Epithelial cell of esophagus (primary cell): ENCODE measurements at regions not wholly inside any gene's neighbourhood (a gene's known extent, or its start where the extent isn't known, plus 50 kb on each side); places are given as distances from the start of the nearest gene placed in this dataset.

ENCODE experiments used
- DNase-seq: peaks from one replicate; pipeline ENCODE4 v3.0.0; 2010; ENCODE audit warnings: low read depth
- H3K4me3 ChIP-seq: 2 replicates; pipeline ENCODE4 v1.5.1; 2011; ENCODE audit warnings: mild to moderate bottlenecking, low read length, control low read depth
- TF ChIP-seq, protein P1 (sequence below): IDR thresholded peaks from 2 replicates; pipeline ENCODE4 v1.5.1; 2011; ENCODE audit warnings: low read depth, mild to moderate bottlenecking, low read length, control low read depth, inconsistent platforms; ENCODE audit not compliant: insufficient read depth; ENCODE audit errors: missing control alignments

DNA sequence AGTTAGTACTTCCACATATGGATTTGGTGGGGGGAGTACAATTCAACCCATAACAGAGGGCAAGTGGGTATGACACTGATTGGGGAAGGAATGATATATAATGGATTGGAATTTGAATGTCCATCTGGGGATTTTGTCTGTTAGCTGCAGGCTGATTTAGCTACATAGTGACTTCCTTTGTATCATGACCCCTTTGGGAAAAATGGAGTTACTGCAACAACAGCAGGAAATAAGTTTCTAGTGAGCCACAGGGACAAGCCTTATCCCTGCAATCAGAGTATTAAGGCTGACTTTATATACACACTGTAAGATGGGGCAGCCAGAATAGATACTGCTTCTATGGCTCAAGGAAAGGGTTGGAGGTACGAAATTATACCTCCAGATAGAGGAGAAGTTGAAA lies 404.4 kb upstream of the MEIS1 start:
- TF ChIP-seq, protein P1, sequence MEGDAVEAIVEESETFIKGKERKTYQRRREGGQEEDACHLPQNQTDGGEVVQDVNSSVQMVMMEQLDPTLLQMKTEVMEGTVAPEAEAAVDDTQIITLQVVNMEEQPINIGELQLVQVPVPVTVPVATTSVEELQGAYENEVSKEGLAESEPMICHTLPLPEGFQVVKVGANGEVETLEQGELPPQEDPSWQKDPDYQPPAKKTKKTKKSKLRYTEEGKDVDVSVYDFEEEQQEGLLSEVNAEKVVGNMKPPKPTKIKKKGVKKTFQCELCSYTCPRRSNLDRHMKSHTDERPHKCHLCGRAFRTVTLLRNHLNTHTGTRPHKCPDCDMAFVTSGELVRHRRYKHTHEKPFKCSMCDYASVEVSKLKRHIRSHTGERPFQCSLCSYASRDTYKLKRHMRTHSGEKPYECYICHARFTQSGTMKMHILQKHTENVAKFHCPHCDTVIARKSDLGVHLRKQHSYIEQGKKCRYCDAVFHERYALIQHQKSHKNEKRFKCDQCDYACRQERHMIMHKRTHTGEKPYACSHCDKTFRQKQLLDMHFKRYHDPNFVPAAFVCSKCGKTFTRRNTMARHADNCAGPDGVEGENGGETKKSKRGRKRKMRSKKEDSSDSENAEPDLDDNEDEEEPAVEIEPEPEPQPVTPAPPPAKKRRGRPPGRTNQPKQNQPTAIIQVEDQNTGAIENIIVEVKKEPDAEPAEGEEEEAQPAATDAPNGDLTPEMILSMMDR: peak; percentile 41
- peak; percentile 29 for DNase-seq
- H3K4me3 ChIP-seq: no peak overlapping the region

DNA sequence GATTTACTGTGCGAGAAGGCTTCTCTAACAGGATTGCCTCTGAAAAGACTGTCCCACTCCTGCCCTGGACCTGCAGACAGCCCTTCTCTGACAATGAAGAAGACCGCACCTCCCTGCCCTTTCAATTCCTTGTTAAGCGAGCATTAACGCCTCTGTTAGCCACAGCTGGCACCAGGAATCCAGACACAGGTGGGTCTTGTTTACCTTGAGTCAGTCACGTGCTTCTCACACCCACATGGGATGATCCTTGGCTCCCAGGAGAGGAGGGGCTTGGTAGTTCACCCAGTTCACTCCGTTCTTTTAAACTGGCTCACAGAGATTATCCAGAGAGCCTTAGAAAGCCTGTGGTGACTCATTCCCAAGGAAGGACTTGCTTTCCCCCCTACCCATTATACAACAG lies 410.5 kb upstream of the MEIS1 start:
- no peak overlapping the region for H3K4me3 ChIP-seq
- TF ChIP-seq, protein P1: no peak
- peak; percentile 52 for DNase-seq

DNA sequence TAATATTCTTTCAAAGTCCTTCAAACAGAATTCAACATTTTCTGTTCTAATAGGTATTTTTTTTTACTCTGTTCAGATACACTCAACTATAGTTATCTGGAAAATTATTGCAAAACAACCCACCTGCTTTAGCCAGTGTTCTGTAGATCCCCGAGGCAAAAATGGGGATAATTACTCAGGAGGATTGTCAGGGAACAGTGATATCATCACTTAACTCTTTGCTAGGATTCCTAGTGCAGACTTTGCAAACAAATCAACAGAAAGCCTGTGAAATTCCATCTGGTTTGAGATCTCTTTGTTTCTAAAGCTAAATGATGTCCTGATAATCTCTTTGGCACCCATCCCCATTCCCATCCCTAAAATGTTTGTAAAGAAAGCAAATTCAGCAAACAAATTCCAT lies 413.6 kb upstream of the MEIS1 start:
- TF ChIP-seq, protein P1: no peak
- H3K4me3 ChIP-seq: no peak overlapping the region
- DNase-seq: peak; percentile 54

DNA sequence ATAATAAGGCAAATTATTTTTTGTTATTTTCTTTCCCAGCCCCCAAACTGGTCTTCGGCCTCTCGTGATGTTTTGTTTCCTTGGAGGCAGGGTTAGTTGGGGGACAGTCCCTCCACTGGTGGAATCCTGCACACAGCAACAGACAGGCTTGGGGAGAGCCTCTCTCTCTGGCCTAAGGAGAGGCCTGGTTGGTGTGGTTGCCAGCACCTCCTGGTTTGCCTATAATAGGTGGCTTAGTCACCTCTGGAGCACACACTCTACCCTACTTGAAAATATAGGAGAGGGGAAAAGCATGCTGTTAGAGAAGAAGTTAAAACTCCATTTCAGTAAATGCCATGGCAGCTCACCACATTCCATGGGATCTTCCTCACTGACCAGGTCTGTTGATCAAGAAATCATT lies 417.2 kb upstream of the MEIS1 start:
- TF ChIP-seq, protein P1: no peak
- H3K4me3 ChIP-seq: no peak overlapping the region
- no peak for DNase-seq

DNA sequence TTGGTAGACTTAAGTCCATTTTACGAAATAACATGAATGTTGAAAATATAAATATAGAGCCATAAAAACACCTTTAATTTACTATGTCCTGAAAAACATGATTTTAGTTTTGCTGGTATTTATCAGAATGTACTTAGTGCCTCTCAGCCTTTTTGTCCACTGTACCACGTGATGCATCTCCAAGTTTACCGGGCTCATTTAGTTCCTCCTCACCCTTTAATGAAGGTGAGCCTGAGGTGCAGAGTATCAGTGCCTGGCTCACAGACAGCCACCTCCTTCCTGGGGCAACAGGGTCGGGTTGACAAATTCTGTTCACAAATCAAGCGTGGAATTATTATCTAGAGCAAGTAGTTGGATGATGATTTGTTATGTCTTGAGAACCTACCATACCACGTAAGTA lies 420.5 kb upstream of the MEIS1 start:
- TF ChIP-seq, protein P1: no peak
- no peak for DNase-seq
- no peak overlapping the region for H3K4me3 ChIP-seq

DNA sequence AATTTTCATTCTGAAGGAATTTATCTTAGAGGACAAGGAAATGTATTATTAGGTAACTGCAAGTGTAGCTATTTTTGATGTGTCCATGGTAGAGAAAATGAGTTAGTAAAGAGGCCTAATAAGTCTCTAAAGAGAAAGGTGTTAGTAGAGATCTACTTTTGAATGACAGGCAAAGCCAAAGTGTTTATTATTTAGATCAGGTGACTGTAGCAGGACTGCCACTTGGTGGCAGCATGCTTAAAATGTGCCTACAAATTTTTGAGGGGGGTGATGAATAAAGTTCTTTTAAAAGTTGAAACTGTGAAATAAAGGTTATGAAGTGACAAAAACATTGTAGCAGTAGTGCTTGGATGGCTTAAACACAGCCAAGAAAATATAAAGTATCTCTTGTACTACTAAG lies 421.5 kb upstream of the MEIS1 start:
- TF ChIP-seq, protein P1: peak; percentile 24
- DNase-seq: no peak

DNA sequence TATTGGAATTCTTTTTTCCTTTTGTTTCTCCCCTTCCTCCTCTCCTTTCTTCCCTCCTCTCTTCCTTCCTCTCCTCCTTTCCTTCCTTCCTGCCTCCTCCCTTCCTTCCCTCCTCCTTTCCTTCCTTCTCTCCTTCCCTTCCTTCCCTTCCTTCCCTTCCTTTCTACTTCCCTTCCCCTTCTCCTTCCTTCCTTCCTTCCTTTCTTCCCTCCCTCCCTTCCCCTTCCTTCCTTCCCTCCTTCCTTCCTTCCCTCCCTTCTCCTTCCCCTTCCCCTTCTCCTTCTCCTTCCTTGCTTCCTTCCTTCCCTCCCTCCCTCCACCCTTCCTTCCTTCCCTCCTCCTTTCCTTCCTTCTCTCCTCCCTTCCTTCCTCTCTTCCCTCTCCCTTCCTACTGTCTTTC lies 431.0 kb upstream of the MEIS1 start:
- no peak for DNase-seq
- H3K4me3 ChIP-seq: no peak overlapping the region
- TF ChIP-seq, protein P1: no peak

More for the DNA sequence above, 421.5 kb upstream of the MEIS1 start:
- H3K4me3 ChIP-seq: no peak overlapping the region
